GM19467 (cell line): ENCODE measurements at regions not wholly inside any gene's neighbourhood (a gene's known extent, or its start where the extent isn't known, plus 50 kb on each side); places are given as distances from the start of the nearest gene placed in this dataset.
"Not testable (repeated sequence)": the region's sequence is repeated elsewhere in the genome, so short reads cannot be mapped to it uniquely, and the experiment has no call there.

ENCODE experiments used
- ATAC-seq: cut with Tn5 transposase; IDR thresholded peaks from one replicate; pipeline ENCODE4 v1.9.1; 2021; ENCODE audit warnings: mild to moderate bottlenecking, moderate library complexity; ENCODE audit not compliant: unreplicated experiment

- no peak for ATAC-seq
Observed at GRCh38 chr7:68205826-68206225, 1209.2 kb downstream of the TYW1 start.

GRCh38 chr7:68206946-68207485 is 1210.4 kb downstream of the TYW1 start:
- no peak for ATAC-seq

GRCh38 chr7:68207676-68208075 is 1211.0 kb downstream of the TYW1 start:
- ATAC-seq, result no peak

- ATAC-seq, result no peak
Observed at GRCh38 chr7:68209486-68209885, 1212.9 kb downstream of the TYW1 start.

- ATAC-seq, result no peak
Observed at GRCh38 chr7:68213838-68214237, 1217.2 kb downstream of the TYW1 start.

- ATAC-seq, result no peak
Observed at GRCh38 chr7:68216051-68216450, 1219.4 kb downstream of the TYW1 start.

DNA sequence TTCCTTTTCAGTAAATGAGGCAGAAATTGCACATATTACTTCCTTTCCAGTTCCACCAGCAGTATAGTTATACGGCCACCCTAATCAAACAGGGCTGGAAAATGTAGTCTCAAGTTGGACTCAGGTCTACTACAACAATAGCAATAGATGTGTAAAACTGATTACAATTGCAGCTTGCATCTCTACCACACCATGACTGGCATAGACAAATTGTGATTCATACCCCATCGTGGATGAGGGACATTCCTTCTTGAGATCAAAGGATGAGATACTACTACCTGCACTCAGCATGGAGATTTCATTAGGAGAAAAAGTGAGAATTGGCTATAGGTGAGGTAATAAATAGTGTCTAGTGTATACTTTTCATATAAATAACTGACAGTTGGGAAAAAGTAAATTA is 1220.8 kb downstream of the TYW1 start:
- ATAC-seq, result no peak

- no peak for ATAC-seq
Observed at GRCh38 chr7:68218461-68218860, 1221.8 kb downstream of the TYW1 start.

DNA sequence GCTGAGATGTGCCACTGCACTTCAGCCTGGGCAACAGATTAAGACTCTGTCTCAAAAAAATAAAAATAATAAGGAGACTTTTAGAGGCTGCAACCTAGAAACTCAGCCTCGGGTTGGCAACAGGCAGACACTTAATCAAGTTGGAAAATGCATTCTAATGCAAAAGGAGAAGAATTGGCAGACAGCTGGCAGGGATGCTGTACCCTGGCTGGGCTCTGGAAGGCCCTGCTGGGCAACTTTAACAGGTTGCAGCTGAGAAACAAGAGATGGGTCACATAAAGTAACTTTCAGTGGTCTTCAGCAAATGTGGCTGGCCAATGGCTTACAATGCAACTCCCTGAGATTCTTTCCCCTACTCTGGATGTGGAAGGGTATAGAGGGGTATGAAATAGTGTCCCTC is 1225.7 kb downstream of the TYW1 start:
- ATAC-seq, result no peak

DNA sequence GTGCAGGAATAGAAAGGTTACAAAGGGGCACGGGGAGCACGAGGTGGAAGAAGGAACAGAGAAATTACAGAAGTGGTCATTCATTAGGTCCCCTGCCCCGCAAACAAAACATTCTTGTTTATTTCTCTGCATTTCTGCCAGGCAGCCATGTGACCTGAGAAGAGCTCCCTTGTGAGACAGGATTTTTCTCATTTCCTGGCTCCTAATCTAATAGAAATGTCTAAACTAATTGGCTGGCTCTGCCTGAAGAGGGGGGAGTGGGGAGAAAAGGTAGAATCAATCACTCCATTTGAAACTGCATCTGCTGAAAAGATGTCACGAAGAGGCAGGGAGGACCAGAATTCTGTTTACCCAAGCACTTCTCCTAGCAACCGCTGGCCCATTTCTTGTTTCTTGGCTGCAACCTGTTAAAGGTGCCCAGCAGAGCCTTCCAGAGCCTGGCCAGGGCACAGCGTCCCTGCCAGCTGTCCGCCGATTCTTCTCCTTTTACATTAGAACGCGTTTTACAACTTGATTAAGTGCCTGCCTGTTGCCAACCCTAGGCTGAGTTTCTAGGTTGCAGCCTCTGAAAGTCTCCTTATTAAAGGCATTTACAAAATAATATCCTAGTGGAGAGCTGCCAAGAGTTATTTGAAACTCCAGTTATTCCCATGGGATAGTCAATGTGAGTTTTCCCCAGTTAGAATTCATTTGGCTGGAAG is 1227.6 kb downstream of the TYW1 start:
- no peak for ATAC-seq

GRCh38 chr7:68231011-68231410 is 1234.4 kb downstream of the TYW1 start:
- not testable (repeated sequence) for ATAC-seq

GRCh38 chr7:68235937-68236336 is 1239.3 kb downstream of the TYW1 start:
- no peak for ATAC-seq

DNA sequence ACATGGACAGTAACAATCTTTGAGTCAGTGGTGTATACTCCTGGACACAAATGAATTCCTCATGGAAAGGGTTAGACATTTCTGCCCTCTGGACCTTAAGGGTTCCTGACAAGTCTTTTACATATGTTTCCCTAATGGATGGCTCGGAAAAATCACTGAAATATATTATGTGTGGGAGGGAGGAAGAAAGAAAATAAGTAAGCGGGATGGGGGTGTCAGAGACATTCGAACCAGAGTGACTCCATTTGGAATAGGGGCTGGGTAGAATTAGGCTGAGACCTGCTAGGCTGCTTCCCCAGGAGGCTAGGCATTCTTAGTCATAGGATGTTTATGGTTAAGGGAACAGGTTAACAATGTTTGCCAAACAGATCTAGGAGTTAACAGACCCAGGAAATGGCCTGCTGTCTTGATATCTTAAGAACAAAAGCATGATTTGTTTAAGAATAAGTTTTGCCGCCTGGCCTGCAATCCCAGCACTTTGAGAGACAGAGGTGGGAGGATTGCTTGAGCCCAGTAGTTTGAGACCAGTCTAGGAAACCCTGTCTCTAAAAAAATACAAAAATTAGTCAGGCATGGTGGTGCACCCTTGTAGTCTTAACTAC is 1241.7 kb downstream of the TYW1 start:
- no peak for ATAC-seq

- no peak for ATAC-seq
Observed at GRCh38 chr7:68243128-68243527, 1246.5 kb downstream of the TYW1 start.

DNA sequence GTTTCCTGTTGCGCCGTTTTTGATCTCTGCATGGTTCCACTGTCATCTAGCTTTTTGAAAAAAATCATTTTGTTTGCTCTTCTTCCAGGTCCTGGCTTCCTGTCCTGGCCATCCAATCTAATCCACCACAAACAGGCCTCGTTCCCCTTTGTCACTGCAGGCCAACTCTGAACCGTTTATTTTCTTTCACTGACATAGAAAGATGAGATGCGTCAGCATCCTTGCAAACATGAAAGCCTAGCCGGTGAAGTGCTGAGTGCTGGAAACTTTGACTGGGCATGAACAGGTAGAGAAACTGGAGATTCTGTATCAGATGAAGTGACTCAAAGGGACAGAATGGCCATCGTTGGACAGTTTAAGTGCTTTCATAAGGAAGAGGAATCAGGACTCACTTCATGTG is 1247.8 kb downstream of the TYW1 start:
- ATAC-seq, result no peak

DNA sequence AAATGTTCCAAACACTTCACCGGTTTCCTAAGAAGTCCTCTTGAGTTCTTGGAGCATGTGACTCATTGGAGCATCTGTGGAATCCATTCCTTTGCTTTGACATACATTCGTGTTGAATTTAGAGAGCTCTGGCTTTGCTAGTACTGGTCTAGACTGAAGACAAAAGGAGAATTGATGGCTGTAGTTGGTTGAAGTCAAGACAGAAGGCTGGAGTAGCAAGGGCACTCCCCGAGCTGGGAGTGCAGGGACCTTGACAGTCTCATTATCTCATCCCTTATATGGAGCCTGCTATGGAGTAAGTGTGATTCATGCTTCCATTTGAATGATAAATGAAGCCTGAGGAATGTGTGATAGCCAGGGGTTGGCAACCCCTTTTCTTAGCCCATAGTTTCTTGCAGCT is 1249.1 kb downstream of the TYW1 start:
- no peak for ATAC-seq

- no peak for ATAC-seq
Observed at GRCh38 chr7:68246189-68246633, 1249.6 kb downstream of the TYW1 start.

GRCh38 chr7:68247126-68247525 is 1250.5 kb downstream of the TYW1 start:
- ATAC-seq, result no peak

DNA sequence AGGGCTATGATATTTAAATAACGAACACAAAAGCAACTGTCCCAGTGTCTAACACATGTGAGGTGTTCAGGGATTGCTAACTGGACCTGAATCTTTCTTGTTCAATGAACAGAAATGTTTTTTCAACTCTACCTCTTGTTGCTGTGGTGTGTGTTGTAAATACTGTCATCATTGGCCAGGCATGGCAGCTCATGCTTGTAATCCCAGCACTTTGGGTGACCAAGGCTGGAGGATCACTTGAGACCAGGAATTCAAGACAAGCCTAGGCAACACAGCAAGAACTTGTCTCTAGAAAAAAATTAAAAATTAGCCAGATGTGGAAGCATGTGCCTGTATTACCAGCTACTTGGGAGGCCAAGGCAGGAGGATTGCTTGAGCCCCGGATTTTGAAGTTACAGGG is 1250.9 kb downstream of the TYW1 start:
- no peak for ATAC-seq

DNA sequence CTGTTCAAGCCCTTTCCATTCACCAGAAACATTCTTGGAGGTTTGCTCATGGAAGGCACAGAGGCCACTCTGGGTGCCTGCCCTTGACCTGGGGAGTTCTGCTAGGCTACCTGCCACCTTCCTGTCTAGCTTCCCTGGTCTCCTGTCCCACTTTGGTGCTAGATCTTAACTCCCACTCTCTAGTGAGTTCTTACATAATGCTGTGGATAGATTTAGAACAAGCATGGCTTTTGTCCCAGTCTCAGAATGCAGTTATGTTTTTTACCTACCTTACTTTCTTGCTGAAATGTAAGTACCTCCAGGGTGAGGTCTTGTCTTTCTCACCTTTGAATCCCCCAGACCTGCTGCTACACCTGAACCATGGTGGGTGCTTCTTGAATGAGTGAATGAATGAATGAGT is 1252.3 kb downstream of the TYW1 start:
- ATAC-seq, result no peak

DNA sequence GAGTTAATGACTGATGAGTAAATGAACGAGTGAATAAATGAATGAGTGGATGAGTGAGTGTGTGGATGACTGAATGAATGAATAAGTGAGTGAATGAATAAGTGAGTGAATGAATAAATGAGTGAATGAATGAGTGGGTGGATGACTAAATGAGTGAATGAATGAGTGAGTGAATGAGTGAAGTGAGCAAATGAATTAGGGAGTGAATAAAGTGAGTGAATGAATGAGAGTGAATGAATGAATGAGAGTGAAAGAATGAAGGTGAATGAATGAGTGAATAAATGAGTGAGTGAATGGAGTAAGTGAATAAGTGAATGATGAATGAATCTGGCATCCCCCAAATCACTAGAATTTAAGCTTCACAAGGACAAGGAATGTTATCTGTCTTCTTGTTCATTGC is 1253.0 kb downstream of the TYW1 start:
- no peak for ATAC-seq

DNA sequence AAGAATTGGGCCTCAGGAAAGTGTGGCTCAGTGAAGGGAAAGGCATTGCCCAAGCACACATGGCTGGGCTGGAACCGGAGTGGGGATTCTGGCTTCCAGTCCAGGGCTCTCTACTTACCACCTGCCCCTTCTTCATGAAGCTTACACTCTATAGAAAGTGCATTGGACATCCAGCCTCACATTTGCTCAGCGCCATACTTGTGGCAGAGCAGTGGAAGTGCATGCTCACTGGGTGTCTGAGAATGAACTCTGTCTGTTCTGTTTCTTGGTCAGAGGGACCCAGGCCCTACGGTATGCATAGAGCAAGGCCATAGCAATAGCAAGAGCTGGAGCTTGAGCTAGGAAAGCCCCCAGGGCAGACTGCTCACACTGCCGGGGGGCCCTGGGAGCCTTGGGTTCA is 1253.5 kb downstream of the TYW1 start:
- ATAC-seq, result no peak

DNA sequence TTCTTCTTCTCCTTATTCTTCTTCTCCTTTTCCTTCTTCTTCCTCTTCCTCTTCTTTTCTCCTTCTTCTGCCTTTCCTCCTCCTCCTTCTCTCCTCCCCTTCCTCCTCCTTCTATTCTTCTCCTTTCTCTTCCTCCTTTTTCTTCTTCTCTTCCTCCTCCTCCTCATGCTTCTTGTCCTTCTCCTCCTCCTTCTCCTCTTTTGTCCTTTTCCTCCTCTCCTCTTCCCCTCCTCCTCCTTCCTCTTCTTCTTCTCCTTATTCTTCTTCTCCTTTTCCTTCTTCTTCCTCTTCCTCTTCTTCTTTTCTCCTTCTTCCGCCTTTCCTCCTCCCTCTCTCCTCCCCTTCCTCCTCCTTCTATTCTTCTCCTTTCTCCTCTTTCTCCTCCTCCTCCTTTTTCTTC is 1258.2 kb downstream of the TYW1 start:
- not testable (repeated sequence) for ATAC-seq
